AG09319 (cell line): ENCODE measurements at regions not wholly inside any gene's neighbourhood (a gene's known extent, or its start where the extent isn't known, plus 50 kb on each side); places are given as distances from the start of the nearest gene placed in this dataset.

Experiments
- DNase-seq: peaks from one replicate; pipeline ENCODE4 v3.0.0-alpha.2; 2010; ENCODE audit warnings: low read depth; ENCODE audit errors: extremely low read depth
- TF ChIP-seq, protein P1 (sequence below): IDR thresholded peaks from 2 replicates; pipeline ENCODE4 v1.5.1; 2011; ENCODE audit warnings: low read depth, mild to moderate bottlenecking, inconsistent platforms, low read length, moderate library complexity

DNA sequence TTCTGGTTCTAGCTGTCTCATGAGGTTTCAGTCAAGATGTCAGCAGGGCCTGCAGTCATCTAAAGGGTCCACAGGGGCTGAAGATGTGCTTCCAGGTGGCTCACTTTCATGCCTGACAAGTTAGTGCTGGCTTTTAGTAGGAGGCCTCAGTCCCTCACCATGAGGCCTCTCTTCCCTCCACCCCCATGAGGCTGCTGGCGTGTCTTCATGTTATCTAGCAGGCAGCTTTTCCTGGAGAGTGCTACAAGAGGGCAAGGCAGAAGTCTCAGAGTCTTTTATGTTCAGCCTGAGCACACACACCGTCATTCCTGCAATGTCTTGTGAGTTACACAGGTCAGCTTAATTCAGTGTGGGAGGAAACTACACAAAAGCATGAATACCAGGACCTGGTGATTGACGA lies 769.9 kb downstream of the HDGFL1 start:
- TF ChIP-seq, protein P1, sequence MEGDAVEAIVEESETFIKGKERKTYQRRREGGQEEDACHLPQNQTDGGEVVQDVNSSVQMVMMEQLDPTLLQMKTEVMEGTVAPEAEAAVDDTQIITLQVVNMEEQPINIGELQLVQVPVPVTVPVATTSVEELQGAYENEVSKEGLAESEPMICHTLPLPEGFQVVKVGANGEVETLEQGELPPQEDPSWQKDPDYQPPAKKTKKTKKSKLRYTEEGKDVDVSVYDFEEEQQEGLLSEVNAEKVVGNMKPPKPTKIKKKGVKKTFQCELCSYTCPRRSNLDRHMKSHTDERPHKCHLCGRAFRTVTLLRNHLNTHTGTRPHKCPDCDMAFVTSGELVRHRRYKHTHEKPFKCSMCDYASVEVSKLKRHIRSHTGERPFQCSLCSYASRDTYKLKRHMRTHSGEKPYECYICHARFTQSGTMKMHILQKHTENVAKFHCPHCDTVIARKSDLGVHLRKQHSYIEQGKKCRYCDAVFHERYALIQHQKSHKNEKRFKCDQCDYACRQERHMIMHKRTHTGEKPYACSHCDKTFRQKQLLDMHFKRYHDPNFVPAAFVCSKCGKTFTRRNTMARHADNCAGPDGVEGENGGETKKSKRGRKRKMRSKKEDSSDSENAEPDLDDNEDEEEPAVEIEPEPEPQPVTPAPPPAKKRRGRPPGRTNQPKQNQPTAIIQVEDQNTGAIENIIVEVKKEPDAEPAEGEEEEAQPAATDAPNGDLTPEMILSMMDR = no peak
- DNase-seq = no peak

DNA sequence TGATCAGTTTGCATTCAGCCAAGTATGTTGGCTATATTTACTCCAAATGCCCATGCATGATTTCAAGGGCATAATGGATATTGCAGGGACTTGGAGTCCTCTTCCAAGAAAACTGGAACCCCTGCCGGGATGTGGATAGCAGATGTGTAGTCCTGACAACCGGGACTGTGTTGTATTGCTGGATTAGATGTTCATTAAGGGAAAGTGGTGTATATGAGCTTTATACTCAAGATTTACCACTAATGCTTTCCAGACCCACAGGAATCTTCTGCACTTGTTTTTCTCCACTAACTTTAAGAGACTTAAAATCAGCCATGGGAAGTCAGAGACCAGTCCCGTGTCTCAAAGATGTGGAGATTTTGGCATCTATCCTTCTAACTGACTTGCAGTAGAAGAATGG lies 770.9 kb downstream of the HDGFL1 start:
- TF ChIP-seq, protein P1 = no peak
- DNase-seq = no peak

- TF ChIP-seq, protein P1 = no peak
- no peak for DNase-seq
Measured at GRCh38 chr6:23343610-23344306, 774.4 kb downstream of the HDGFL1 start.

DNA sequence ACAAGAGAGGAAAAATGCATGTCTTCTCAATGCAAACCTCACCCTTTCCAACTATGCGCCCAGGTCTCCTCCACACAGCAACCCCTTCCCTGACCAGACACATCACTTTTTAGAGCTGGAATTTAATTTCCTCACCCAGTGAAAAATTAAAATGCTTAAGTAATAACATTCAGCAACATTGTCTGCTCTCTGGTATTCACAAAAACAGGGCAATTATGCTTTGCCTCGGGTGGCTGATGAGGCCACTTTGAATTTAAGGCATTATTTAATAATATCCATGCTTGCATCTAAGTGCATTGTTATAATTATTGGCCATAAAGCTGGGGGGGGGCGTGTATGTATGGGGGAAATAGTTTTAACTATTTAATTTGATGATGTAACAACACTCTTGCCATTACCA lies 777.8 kb upstream of the NRSN1 start:
- TF ChIP-seq, protein P1 = no peak
- no peak for DNase-seq

- peak; percentile 70 for DNase-seq
Measured at GRCh38 chr6:23349521-23350147, 776.4 kb upstream of the NRSN1 start.

DNA sequence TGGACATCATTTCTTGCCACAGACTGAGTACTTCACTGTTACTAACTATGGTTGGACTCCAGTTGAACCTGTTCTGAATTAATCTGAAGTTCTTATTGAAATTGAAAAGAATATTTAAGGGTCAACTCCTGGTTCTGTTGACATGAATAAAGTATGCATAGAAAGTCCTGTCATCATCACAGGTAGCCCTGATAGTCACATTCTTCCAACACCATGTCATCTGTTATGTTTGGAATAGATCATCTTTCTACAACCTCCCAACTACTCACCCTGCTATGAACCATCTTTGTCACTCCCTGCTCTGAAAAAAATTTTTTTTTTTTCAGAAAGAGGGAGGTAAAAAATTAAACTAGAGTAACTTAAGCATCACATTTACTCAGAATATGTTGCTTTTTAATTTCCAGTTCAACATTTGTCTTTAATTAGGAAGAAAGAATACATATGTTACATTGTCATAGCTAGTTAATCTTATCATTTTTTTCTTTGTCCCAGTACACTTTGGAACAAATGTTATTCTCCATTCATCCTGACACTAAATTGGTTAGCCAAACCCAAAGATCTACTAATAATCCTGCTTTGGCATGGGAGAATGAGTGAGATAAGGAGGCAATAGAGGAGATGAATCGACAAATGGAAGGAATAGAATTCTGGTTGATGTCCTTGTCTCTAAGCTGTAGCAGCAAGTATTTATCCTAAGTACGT lies 775.1 kb upstream of the NRSN1 start:
- DNase-seq = peak; percentile 10
- TF ChIP-seq, protein P1 = no peak

More at GRCh38 chr6:23349521-23350147, 776.4 kb upstream of the NRSN1 start:
- TF ChIP-seq, protein P1 = no peak

DNA sequence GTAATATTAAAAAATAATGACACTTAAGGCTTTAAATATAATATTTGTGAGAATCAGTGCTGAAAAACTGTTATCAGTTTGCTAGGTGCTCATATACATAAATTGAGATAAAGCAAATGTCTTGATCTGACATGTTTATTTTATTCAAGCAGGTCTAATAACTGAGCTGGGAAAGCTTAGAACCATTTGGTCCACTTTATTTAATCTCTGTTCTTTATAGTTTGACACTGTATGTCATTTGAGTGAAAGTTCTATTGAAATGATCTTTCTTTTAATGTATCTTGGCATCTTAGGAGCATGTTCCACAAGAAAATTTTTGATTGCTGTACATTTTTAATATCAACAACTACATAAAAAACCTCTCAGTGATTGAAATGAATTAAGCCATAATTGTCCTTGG lies 772.0 kb upstream of the NRSN1 start:
- DNase-seq = no peak
- TF ChIP-seq, protein P1 = no peak
